ENCODE measurements at regions not wholly inside any gene's neighbourhood (a gene's known extent, or its start where the extent isn't known, plus 50 kb on each side); places are given as distances from the start of the nearest gene placed in this dataset.
A peak's percentile ranks its signal among the peaks of the same experiment; 100 is the strongest.

GRCh38 chr1:93815366-93816110 is 63.5 kb downstream of the DNTTIP2 start:
- Histone ChIP-seq H3K27ac (no peak overlapping the region), H3K4me1 (peaks cover 14 to 31% of the 10 kb centered on the region in 2 donors), H3K36me3 (no peaks in the 10 kb centered on the region), H3K4me3 (no peak overlapping the region), H3K27me3 (no peaks in the 10 kb centered on the region), H3K9me3 (no peaks in the 10 kb centered on the region)
- DNase-seq (no peak), ATAC-seq (no peak)
- TF ChIP-seq, protein P1, sequence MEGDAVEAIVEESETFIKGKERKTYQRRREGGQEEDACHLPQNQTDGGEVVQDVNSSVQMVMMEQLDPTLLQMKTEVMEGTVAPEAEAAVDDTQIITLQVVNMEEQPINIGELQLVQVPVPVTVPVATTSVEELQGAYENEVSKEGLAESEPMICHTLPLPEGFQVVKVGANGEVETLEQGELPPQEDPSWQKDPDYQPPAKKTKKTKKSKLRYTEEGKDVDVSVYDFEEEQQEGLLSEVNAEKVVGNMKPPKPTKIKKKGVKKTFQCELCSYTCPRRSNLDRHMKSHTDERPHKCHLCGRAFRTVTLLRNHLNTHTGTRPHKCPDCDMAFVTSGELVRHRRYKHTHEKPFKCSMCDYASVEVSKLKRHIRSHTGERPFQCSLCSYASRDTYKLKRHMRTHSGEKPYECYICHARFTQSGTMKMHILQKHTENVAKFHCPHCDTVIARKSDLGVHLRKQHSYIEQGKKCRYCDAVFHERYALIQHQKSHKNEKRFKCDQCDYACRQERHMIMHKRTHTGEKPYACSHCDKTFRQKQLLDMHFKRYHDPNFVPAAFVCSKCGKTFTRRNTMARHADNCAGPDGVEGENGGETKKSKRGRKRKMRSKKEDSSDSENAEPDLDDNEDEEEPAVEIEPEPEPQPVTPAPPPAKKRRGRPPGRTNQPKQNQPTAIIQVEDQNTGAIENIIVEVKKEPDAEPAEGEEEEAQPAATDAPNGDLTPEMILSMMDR (IDR thresholded peaks at IDR 0.05), result no peak
- intact Hi-C loops (cut with DNase I), result no loop called here

DNA sequence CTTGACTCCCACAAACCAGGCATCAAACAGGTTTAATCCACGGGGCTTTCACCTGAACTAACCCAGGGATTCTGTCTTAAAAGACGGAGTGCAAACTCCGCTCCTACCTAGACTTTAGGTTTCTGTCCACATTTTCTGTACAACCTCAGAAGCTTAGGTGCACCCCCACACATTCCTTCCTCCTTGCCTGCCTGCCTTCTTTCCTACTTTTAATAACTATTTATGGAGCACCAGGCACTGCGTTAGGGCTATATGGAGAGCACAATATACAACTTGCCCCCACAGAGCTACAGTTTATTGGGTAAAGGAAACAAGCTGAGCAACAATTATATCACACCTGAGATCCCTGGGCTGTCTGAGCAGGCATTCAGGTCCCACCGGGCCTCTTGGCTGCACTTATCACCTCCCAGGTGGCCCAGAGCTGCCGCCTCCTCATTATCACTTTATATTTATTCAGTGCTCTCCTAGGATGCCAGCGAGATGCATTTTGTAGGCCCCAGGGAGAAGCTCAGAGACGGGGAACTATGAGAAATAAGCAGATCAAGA is 64.1 kb downstream of the DNTTIP2 start:
- no peak overlapping the region for H3K27ac ChIP-seq
- ATAC-seq, result no peak
- no peaks in the 10 kb centered on the region for H3K27me3 ChIP-seq
- H3K4me1 ChIP-seq, result peaks cover 14 to 31% of the 10 kb centered on the region in 2 donors
- no peak overlapping the region for H3K4me3 ChIP-seq
- no peaks in the 10 kb centered on the region for H3K36me3 ChIP-seq
- intact Hi-C loops (cut with DNase I), result loop anchor here in 1 of 2 donors (5.0 kb wide), 1 partner anchor 188 kb away; no protein-coding TSS in a partner anchor
- H3K9me3 ChIP-seq, result no peaks in the 10 kb centered on the region
- TF ChIP-seq, protein P1 (IDR thresholded peaks at IDR 0.05), result no peak
- no peak for DNase-seq

GRCh38 chr1:93814059-93814794 is 64.8 kb downstream of the DNTTIP2 start:
- intact Hi-C loops (cut with DNase I), result loop anchor here in 1 of 2 donors (5.0 kb wide), 1 partner anchor 187 kb away; no protein-coding TSS in a partner anchor
- TF ChIP-seq, protein P1 (IDR thresholded peaks at IDR 0.05), result peak; percentile 82 to 98
- Histone ChIP-seq H3K36me3 (no peaks in the 10 kb centered on the region), H3K27ac (no peak overlapping the region), H3K4me1 (peaks cover 14 to 31% of the 10 kb centered on the region in 2 donors), H3K27me3 (no peaks in the 10 kb centered on the region), H3K4me3 (no peak overlapping the region), H3K9me3 (no peaks in the 10 kb centered on the region)
- peak; percentile 88 for ATAC-seq
- peak in 2 of 4 donors; percentile 70 to 84 for DNase-seq

DNA sequence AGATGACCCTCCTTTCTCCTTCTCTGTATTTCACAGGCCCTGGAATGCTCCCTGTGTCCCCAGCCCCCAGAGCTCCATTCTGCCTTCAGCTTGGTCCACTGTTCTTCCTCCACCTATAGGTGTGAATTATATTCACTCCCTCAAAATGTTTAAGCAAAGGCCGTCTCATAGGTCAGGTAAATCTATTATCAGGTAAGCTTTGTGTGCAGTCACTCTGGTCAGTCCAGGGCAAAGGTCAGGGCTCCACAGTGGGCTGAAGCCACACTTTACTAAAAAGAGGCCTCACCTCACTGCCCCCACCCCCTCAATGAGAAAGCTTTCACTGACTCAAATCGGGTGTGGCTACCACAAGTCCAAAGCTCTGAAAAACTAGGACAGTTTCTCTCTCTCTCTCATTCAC is 65.9 kb downstream of the DNTTIP2 start:
- DNase-seq (no peak), ATAC-seq (no peak)
- peaks cover 0 to 3% of the 10 kb centered on the region in 2 donors for H3K9me3 ChIP-seq
- no peaks in the 10 kb centered on the region for H3K36me3 ChIP-seq
- H3K4me3 ChIP-seq, result no peak overlapping the region
- no peaks in the 10 kb centered on the region for H3K27me3 ChIP-seq
- intact Hi-C loops (cut with DNase I), result loop anchor here in 1 of 2 donors (5.0 kb wide), 1 partner anchor 186 kb away; no protein-coding TSS in a partner anchor
- H3K27ac ChIP-seq, result no peak overlapping the region
- peaks cover 12 to 26% of the 10 kb centered on the region in 2 donors for H3K4me1 ChIP-seq
- TF ChIP-seq, protein P1 (IDR thresholded peaks at IDR 0.05), result no peak

Measured in left lung (tissue), 4 donors.